Gastroesophageal sphincter (tissue), 3 donors: ENCODE measurements at regions not wholly inside any gene's neighbourhood (a gene's known extent, or its start where the extent isn't known, plus 50 kb on each side); places are given as distances from the start of the nearest gene placed in this dataset.

ENCODE experiments used
- CTCF ChIP-seq, 4 experiments: fragments of 200-600 bp in 2 of 4; fragments of 450-650 bp in 2 of 4; sonication (generic) in 1 of 4; IDR thresholded peaks; one replicate each; pipeline ENCODE4 v1.5.1; 2017 to 2019; ENCODE audit warnings: antibody characterized with exemption in 4 of 4, mild to moderate bottlenecking in 2 of 4, moderate library complexity in 2 of 4
- POLR2A ChIP-seq, 2 donors: fragments of 450-650 bp; IDR thresholded peaks; one replicate each; pipeline ENCODE4 v1.6.1; 2017; ENCODE audit warnings: antibody characterized with exemption in 2 of 2, mild to moderate bottlenecking in 2 of 2, moderate library complexity in 1 of 2
- POLR2AphosphoS5 ChIP-seq: sonication (generic); formaldehyde crosslinking; IDR thresholded peaks from one replicate; pipeline ENCODE4 v1.6.1; 2017; ENCODE audit warnings: antibody characterized with exemption

GRCh38 chr11:120001178-120002090 is 136.5 kb downstream of the TRIM29 start:
- TF ChIP-seq CTCF (IDR thresholded peaks at IDR 0.05) (no peak), POLR2A (IDR thresholded peaks at IDR 0.05) (no peak), POLR2AphosphoS5 (no peak)
